ENCODE measurements at regions not wholly inside any gene's neighbourhood (a gene's known extent, or its start where the extent isn't known, plus 50 kb on each side); places are given as distances from the start of the nearest gene placed in this dataset.

- Histone ChIP-seq H3K27ac (ENCODE audit: low read length) (no peak overlapping the region), H3K9me3 (ENCODE audit: control insufficient read depth, insufficient read depth, low read depth, low read length) (no peaks in the 10 kb centered on the region), H3K4me1 (ENCODE audit: control insufficient read depth, insufficient read depth, low read length) (no peaks in the 10 kb centered on the region), H3K36me3 (ENCODE audit: control insufficient read depth, insufficient read depth, low read length) (no peaks in the 10 kb centered on the region; the same call in 1 of the 2 replicates), H3K4me3 (ENCODE audit: low read depth in 2 of 2, low read length in 2 of 2) (no peak overlapping the region), H3K27me3 (ENCODE audit: control insufficient read depth, insufficient read depth, low read length) (no peaks in the 10 kb centered on the region)
- ChIA-PET POLR2A (no interaction called here), CTCF (no interaction called here)
- no peak for ATAC-seq
- intact Hi-C loops (cut with micrococcal nuclease; ENCODE audit: unreplicated experiment) = no loop called here
- TF ChIP-seq CTCF (IDR thresholded peaks at IDR 0.05) = no peak
- no peak for TF ChIP-seq REST (IDR thresholded peaks at IDR 0.05; ENCODE audit: insufficient read depth in 1 of 2, low read depth in 2 of 2, low read length in 1 of 2)
- TF ChIP-seq SIN3A (IDR thresholded peaks at IDR 0.05; ENCODE audit: borderline replicate concordance, insufficient read depth, low read depth, low read length) = no peak
- no peak for TF ChIP-seq POLR2AphosphoS5 (IDR thresholded peaks at IDR 0.05; ENCODE audit: low read depth, low read length)
- no peak for TF ChIP-seq TCF7L2 (IDR thresholded peaks at IDR 0.05; ENCODE audit: low read depth, low read length)
- no TSS peak for BruUV-seq (replicated peaks)
- DNase-seq (ENCODE audit: low read depth, low spot score) = no peak
- in situ Hi-C loops (cut with HindIII; ENCODE audit: low pct_unique_long_range_greater_than_20kb, low sequenced_read_pairs) = no loop called here
Measured at GRCh38 chr5:125142458-125142857, 396.0 kb upstream of the ZNF608 start.

- ChIA-PET POLR2A (interaction anchor here (0.6 kb wide), 1 partner anchor 74 kb away, joined by 4 read pairs; no protein-coding TSS in a partner anchor), CTCF (no interaction called here)
- Histone ChIP-seq H3K4me1 (ENCODE audit: control insufficient read depth, insufficient read depth, low read length) (no peaks in the 10 kb centered on the region), H3K36me3 (ENCODE audit: control insufficient read depth, insufficient read depth, low read length) (no peaks in the 10 kb centered on the region; the same call in 1 of the 2 replicates), H3K27me3 (ENCODE audit: control insufficient read depth, insufficient read depth, low read length) (no peaks in the 10 kb centered on the region), H3K27ac (ENCODE audit: low read length) (no peak overlapping the region), H3K9me3 (ENCODE audit: control insufficient read depth, insufficient read depth, low read depth, low read length) (no peaks in the 10 kb centered on the region), H3K4me3 (ENCODE audit: low read depth in 2 of 2, low read length in 2 of 2) (no peak overlapping the region)
- ATAC-seq (no peak), DNase-seq (ENCODE audit: low read depth, low spot score) (no peak)
- TF ChIP-seq CTCF (IDR thresholded peaks at IDR 0.05) (no peak), REST (IDR thresholded peaks at IDR 0.05; ENCODE audit: insufficient read depth in 1 of 2, low read depth in 2 of 2, low read length in 1 of 2) (no peak), POLR2AphosphoS5 (IDR thresholded peaks at IDR 0.05; ENCODE audit: low read depth, low read length) (no peak), SIN3A (IDR thresholded peaks at IDR 0.05; ENCODE audit: borderline replicate concordance, insufficient read depth, low read depth, low read length) (no peak), TCF7L2 (IDR thresholded peaks at IDR 0.05; ENCODE audit: low read depth, low read length) (no peak)
- in situ Hi-C loops (cut with HindIII; ENCODE audit: low pct_unique_long_range_greater_than_20kb, low sequenced_read_pairs) (no loop called here), intact Hi-C loops (cut with micrococcal nuclease; ENCODE audit: unreplicated experiment) (no loop called here)
- no TSS peak for BruUV-seq (replicated peaks)
Measured at GRCh38 chr5:125143011-125143410, 396.6 kb upstream of the ZNF608 start.
